Upper lobe of left lung (tissue), 6 donors: ENCODE measurements at regions not wholly inside any gene's neighbourhood (a gene's known extent, or its start where the extent isn't known, plus 50 kb on each side); places are given as distances from the start of the nearest gene placed in this dataset.

ENCODE experiments used
- ATAC-seq, 2 donors: fragments of 200-7000 bp; cut with Tn5 transposase; one replicate each; pipeline ENCODE4 v1.9.1; 2022; ENCODE audit warnings: mild to moderate bottlenecking in 2 of 2, moderate library complexity in 2 of 2; ENCODE audit not compliant: low FRiP score in 2 of 2
- DNase-seq, 2 donors: peaks; one replicate each; pipeline ENCODE4 v3.0.0-alpha.2; 2019 to 2020
- H3K27ac ChIP-seq, 4 donors: fragments of 200-600 bp; sonication (generic); one replicate each; pipeline ENCODE4 v1.5.1; 2016 to 2019
- H3K27me3 ChIP-seq, 4 donors: fragments of 200-600 bp; sonication (generic); one replicate each; pipeline ENCODE4 v1.5.1; 2017 to 2019
- H3K36me3 ChIP-seq, 4 donors: fragments of 200-600 bp; sonication (generic); one replicate each; pipeline ENCODE4 v1.5.1; 2016 to 2019
- H3K4me1 ChIP-seq, 4 donors: fragments of 200-600 bp; sonication (generic); one replicate each; pipeline ENCODE4 v1.5.1; 2018 to 2019
- H3K4me3 ChIP-seq, 4 donors: fragments of 200-600 bp; sonication (generic); one replicate each; pipeline ENCODE4 v1.5.1; 2017 to 2019; ENCODE audit warnings: mild to moderate bottlenecking in 2 of 4, moderate library complexity in 1 of 4
- H3K9me3 ChIP-seq, 4 donors: fragments of 200-600 bp; sonication (generic); one replicate each; pipeline ENCODE4 v1.5.1; 2018 to 2019
- CTCF ChIP-seq, 6 experiments: fragments of 450-650 bp in 4 of 6; fragments of 200-600 bp in 2 of 6; sonication (generic) in 2 of 6; IDR thresholded peaks; one replicate each; pipeline ENCODE4 v1.5.1; 2016 to 2019; ENCODE audit warnings: antibody characterized with exemption in 6 of 6
- EP300 ChIP-seq, 4 donors: sonication (generic); formaldehyde crosslinking; IDR thresholded peaks; one replicate each; pipeline ENCODE4 v1.5.1; 2017; ENCODE audit warnings: antibody characterized with exemption in 4 of 4, control low read depth in 2 of 4
- POLR2A ChIP-seq, 4 donors: fragments of 450-650 bp; IDR thresholded peaks; one replicate each; pipeline ENCODE4 v1.5.1; 2016 to 2017; ENCODE audit warnings: antibody characterized with exemption in 4 of 4, mild to moderate bottlenecking in 2 of 4
- POLR2AphosphoS5 ChIP-seq, 2 donors: sonication (generic); formaldehyde crosslinking; IDR thresholded peaks; one replicate each; pipeline ENCODE4 v1.5.1; 2017; ENCODE audit warnings: antibody characterized with exemption in 2 of 2
- WGBS, 2 donors: methylation state at CpG; one replicate each; pipeline ENCODE4 v1.1.5; 2017 to 2018; 5-methylcytosine and 5-hydroxymethylcytosine counted together
- donor health status: DM: no; HTN: no; CAD: no; lungs with moderate emphysema.
- donor health status: DM: no; HTN: yes; CAD: no; lungs with severe emphysema.

- Histone ChIP-seq H3K4me3 (no peak overlapping the region), H3K36me3 (no peaks in the 10 kb centered on the region), H3K27ac (peak overlapping the region in 2 of 4 donors; percentile 26 to 56), H3K9me3 (no peaks in the 10 kb centered on the region), H3K27me3 (no peaks in the 10 kb centered on the region), H3K4me1 (peaks cover 0 to 3% (median 0%) of the 10 kb centered on the region in 4 donors)
- no peak for DNase-seq
- peak in 1 of 2 donors; percentile 53 for ATAC-seq
- 62 to 77% methylated on average over 4 of the region's 4 CpGs for WGBS, 2 donors
- no peak for TF ChIP-seq EP300 (IDR thresholded peaks at IDR 0.05)
- no peak for TF ChIP-seq POLR2AphosphoS5 (IDR thresholded peaks at IDR 0.05)
- TF ChIP-seq CTCF (IDR thresholded peaks at IDR 0.05), result no peak
- no peak for TF ChIP-seq POLR2A (IDR thresholded peaks at IDR 0.05)
Measured at GRCh38 chr12:4223273-4223845, 50.2 kb upstream of the CCND2 start.

GRCh38 chr12:4221258-4221620, 52.3 kb upstream of the CCND2 start:
- Histone ChIP-seq H3K9me3 (no peaks in the 10 kb centered on the region), H3K4me3 (no peak overlapping the region), H3K4me1 (no peaks in the 10 kb centered on the region), H3K36me3 (no peaks in the 10 kb centered on the region), H3K27ac (no peak overlapping the region), H3K27me3 (no peaks in the 10 kb centered on the region)
- ATAC-seq (no peak), DNase-seq (no peak)
- TF ChIP-seq CTCF (IDR thresholded peaks at IDR 0.05) (no peak), EP300 (IDR thresholded peaks at IDR 0.05) (no peak), POLR2A (IDR thresholded peaks at IDR 0.05) (no peak), POLR2AphosphoS5 (IDR thresholded peaks at IDR 0.05) (no peak)

- Histone ChIP-seq H3K36me3 (no peaks in the 10 kb centered on the region), H3K27me3 (no peaks in the 10 kb centered on the region), H3K9me3 (no peaks in the 10 kb centered on the region), H3K4me1 (peaks cover 0 to 3% (median 0%) of the 10 kb centered on the region in 4 donors), H3K4me3 (no peak overlapping the region), H3K27ac (no peak overlapping the region)
- no peak for TF ChIP-seq CTCF (IDR thresholded peaks at IDR 0.05)
- TF ChIP-seq POLR2AphosphoS5 (IDR thresholded peaks at IDR 0.05), result no peak
- no peak for TF ChIP-seq EP300 (IDR thresholded peaks at IDR 0.05)
- TF ChIP-seq POLR2A (IDR thresholded peaks at IDR 0.05), result no peak
- no peak for ATAC-seq
- WGBS, 2 donors, result 72 to 74% methylated on average over 7 of the region's 7 CpGs
- DNase-seq, result no peak
Measured at GRCh38 chr12:4220536-4221257, 52.9 kb upstream of the CCND2 start.

- DNase-seq (no peak), ATAC-seq (no peak)
- H3K27ac ChIP-seq, result no peak overlapping the region
- peaks cover 0 to 4% (median 0%) of the 10 kb centered on the region in 4 donors for H3K4me1 ChIP-seq
- TF ChIP-seq POLR2AphosphoS5 (IDR thresholded peaks at IDR 0.05) (no peak), POLR2A (IDR thresholded peaks at IDR 0.05) (no peak), CTCF (IDR thresholded peaks at IDR 0.05) (no peak), EP300 (IDR thresholded peaks at IDR 0.05) (no peak)
- H3K36me3 ChIP-seq, result no peaks in the 10 kb centered on the region
- no peaks in the 10 kb centered on the region for H3K9me3 ChIP-seq
- H3K4me3 ChIP-seq, result no peak overlapping the region
- no peaks in the 10 kb centered on the region for H3K27me3 ChIP-seq
- 74 to 88% methylated on average over 6 of the region's 6 CpGs for WGBS, 2 donors
Measured at GRCh38 chr12:4217091-4217490, 56.5 kb upstream of the CCND2 start.
